Neural cell (in vitro differentiated cells): ENCODE measurements at regions not wholly inside any gene's neighbourhood (a gene's known extent, or its start where the extent isn't known, plus 50 kb on each side); places are given as distances from the start of the nearest gene placed in this dataset.

Experiments
- H2AFZ ChIP-seq: fragments of 200-600, 300-800 bp; sonication (generic), shearing (Covaris generic); 2 replicates; pipeline ENCODE4 v1.6.0; 2014; ENCODE audit warnings: low read depth, mild to moderate bottlenecking, antibody characterized with exemption, low read length, moderate library complexity
- H3F3A ChIP-seq: fragments of 200-600 bp; shearing (Covaris generic); 2 replicates; pipeline ENCODE4 v1.6.1; 2016; ENCODE audit warnings: mild to moderate bottlenecking, moderate library complexity, mixed read lengths, antibody characterized with exemption, low read length; ENCODE audit not compliant: insufficient read depth, poor library complexity, severe bottlenecking
- H3K27ac ChIP-seq: fragments of 200-600, 300-800 bp; sonication (generic), shearing (Covaris generic); 2 replicates; pipeline ENCODE4 v1.5.1; 2014; ENCODE audit warnings: mild to moderate bottlenecking, low read length, moderate library complexity
- H3K27me3 ChIP-seq: fragments of 300-800, 200-600 bp; sonication (generic), shearing (Covaris generic); 2 replicates; pipeline ENCODE4 v1.6.0; 2014; ENCODE audit warnings: mild to moderate bottlenecking, low read depth, low read length, moderate library complexity; ENCODE audit not compliant: insufficient read depth
- H3K36me3 ChIP-seq: fragments of 300-800, 200-600 bp; sonication (generic), shearing (Covaris generic); 2 replicates; pipeline ENCODE4 v1.5.1; 2014; ENCODE audit warnings: mild to moderate bottlenecking, antibody characterized with exemption, low read length, moderate library complexity; ENCODE audit not compliant: insufficient read depth
- H3K4me2 ChIP-seq: fragments of 300-800, 200-600 bp; sonication (generic), shearing (Covaris generic); 2 replicates; pipeline ENCODE4 v1.6.0; 2014; ENCODE audit warnings: mild to moderate bottlenecking, low read length
- H3K4me3 ChIP-seq: fragments of 300-800, 200-600 bp; sonication (generic), shearing (Covaris generic); 2 replicates; pipeline ENCODE4 v1.5.1; 2014; ENCODE audit warnings: mild to moderate bottlenecking, low read length, moderate library complexity
- H3K79me2 ChIP-seq: fragments of 200-600 bp; shearing (Covaris generic); replicated peaks from 2 replicates; pipeline ENCODE4 v1.6.0; 2014; ENCODE audit warnings: mild to moderate bottlenecking, low read length, moderate library complexity; ENCODE audit not compliant: insufficient read depth
- H3K9ac ChIP-seq: fragments of 300-800, 200-600 bp; sonication (generic), shearing (Covaris generic); 2 replicates; pipeline ENCODE4 v1.6.1; 2016; ENCODE audit warnings: mild to moderate bottlenecking, low read length, mixed read lengths
- H3K9me2 ChIP-seq: fragments of 200-600 bp; shearing (Covaris generic); 2 replicates; pipeline ENCODE4 v1.6.1; 2016; ENCODE audit warnings: mild to moderate bottlenecking, low read length, mixed read lengths; ENCODE audit not compliant: insufficient read depth
- H3K9me3 ChIP-seq: fragments of 200-600, 300-800 bp; sonication (generic), shearing (Covaris generic); 2 replicates; pipeline ENCODE4 v1.6.1; 2016; ENCODE audit warnings: mild to moderate bottlenecking, mixed run types, low read length, moderate library complexity, mixed read lengths
- H4K20me1 ChIP-seq: fragments of 200-600 bp; shearing (Covaris generic); 2 replicates; pipeline ENCODE4 v1.6.1; 2016; ENCODE audit warnings: mild to moderate bottlenecking, mixed run types; ENCODE audit not compliant: insufficient read depth
- CTCF ChIP-seq: fragments of 450-650 bp; IDR thresholded peaks from 2 replicates; pipeline ENCODE4 v1.5.1; 2014; ENCODE audit warnings: antibody characterized with exemption, mild to moderate bottlenecking, moderate library complexity; ENCODE audit not compliant: poor library complexity, severe bottlenecking
- EP300 ChIP-seq: fragments of 450-650 bp; conservative IDR thresholded peaks from 2 replicates; pipeline ENCODE4 v1.6.1; 2014; ENCODE audit warnings: antibody characterized with exemption, mild to moderate bottlenecking, moderate library complexity; ENCODE audit not compliant: poor library complexity, severe bottlenecking
- EZH2 ChIP-seq: fragments of 200-600, 300-800 bp; shearing (Covaris generic), sonication (generic); IDR thresholded peaks from 2 replicates; pipeline ENCODE4 v1.6.1; 2014; ENCODE audit warnings: antibody characterized with exemption, low read length, borderline replicate concordance, mild to moderate bottlenecking; ENCODE audit not compliant: insufficient read depth, poor library complexity, severe bottlenecking
- MXI1 ChIP-seq: fragments of 450-650 bp; conservative IDR thresholded peaks from 2 replicates; pipeline ENCODE4 v1.6.1; 2014; ENCODE audit warnings: antibody characterized with exemption, mild to moderate bottlenecking; ENCODE audit not compliant: poor library complexity, severe bottlenecking
- POLR2AphosphoS5 ChIP-seq: IDR thresholded peaks from 2 replicates; pipeline ENCODE4 v1.6.1; 2012
- RAD21 ChIP-seq: fragments of 450-650 bp; conservative IDR thresholded peaks from 2 replicates; pipeline ENCODE4 v1.6.1; 2014; ENCODE audit warnings: antibody characterized with exemption, mild to moderate bottlenecking, moderate library complexity
- REST ChIP-seq: IDR thresholded peaks from 2 replicates; pipeline ENCODE4 v1.6.1; 2012; ENCODE audit warnings: borderline replicate concordance
- SMC3 ChIP-seq: fragments of 450-650 bp; conservative IDR thresholded peaks from 2 replicates; pipeline ENCODE4 v1.6.1; 2014; ENCODE audit warnings: antibody characterized with exemption, mild to moderate bottlenecking, moderate library complexity; ENCODE audit not compliant: poor library complexity
- TAF1 ChIP-seq: IDR thresholded peaks from 2 replicates; pipeline ENCODE4 v1.6.1; 2012; ENCODE audit warnings: low read depth

- no peaks in the 10 kb centered on the region for H3F3A ChIP-seq
- no peaks in the 10 kb centered on the region for H3K79me2 ChIP-seq
- no peaks in the 10 kb centered on the region for H3K36me3 ChIP-seq
- H3K9ac ChIP-seq: no peak overlapping the region
- H3K9me2 ChIP-seq: no peaks in the 10 kb centered on the region
- H3K4me3 ChIP-seq: no peak overlapping the region
- TF ChIP-seq EZH2 (no peak), POLR2AphosphoS5 (no peak), EP300 (no peak), CTCF (no peak), SMC3 (no peak)
- H3K9me3 ChIP-seq: no peaks in the 10 kb centered on the region
- H3K4me2 ChIP-seq: no peak overlapping the region
- H4K20me1 ChIP-seq: no peaks in the 10 kb centered on the region
- H3K27me3 ChIP-seq: no peaks in the 10 kb centered on the region
- H2AFZ ChIP-seq: no peak overlapping the region
- H3K27ac ChIP-seq: no peak overlapping the region
Measured at GRCh38 chr4:169826634-169827187, 69.0 kb upstream of the HPF1 start.

GRCh38 chr4:169823685-169824084 lies 65.9 kb upstream of the HPF1 start:
- H3K27me3 ChIP-seq: no peaks in the 10 kb centered on the region
- no peaks in the 10 kb centered on the region for H4K20me1 ChIP-seq
- no peak overlapping the region for H3K4me2 ChIP-seq
- TF ChIP-seq MXI1 (no peak), EZH2 (no peak), SMC3 (no peak), POLR2AphosphoS5 (no peak), REST (no peak), RAD21 (no peak), CTCF (no peak), TAF1 (no peak), EP300 (no peak)
- H3K4me3 ChIP-seq: no peak overlapping the region
- H3K9ac ChIP-seq: no peak overlapping the region
- no peak overlapping the region for H3K27ac ChIP-seq
- no peaks in the 10 kb centered on the region for H3K79me2 ChIP-seq
- no peaks in the 10 kb centered on the region for H3K9me3 ChIP-seq
- H3K9me2 ChIP-seq: no peaks in the 10 kb centered on the region
- H3F3A ChIP-seq: no peaks in the 10 kb centered on the region
- H2AFZ ChIP-seq: no peak overlapping the region
- H3K36me3 ChIP-seq: no peaks in the 10 kb centered on the region
